HepG2 (cell line): ENCODE measurements at regions not wholly inside any gene's neighbourhood (a gene's known extent, or its start where the extent isn't known, plus 50 kb on each side); places are given as distances from the start of the nearest gene placed in this dataset.

Source experiments
- ATAC-seq: fragments of 200-7000 bp; cut with Tn5 transposase; 3 replicates; pipeline ENCODE4 v1.9.1; 2020; ENCODE audit warnings: mild to moderate bottlenecking, moderate library complexity
- BruUV-seq: library from RNA; stranded (reverse); fragments of 400-500 nt; replicated peaks from 2 replicates; lab custom pipeline; 2021; lab: Mats Ljungman, UMichigan
- CTCF ChIA-PET: fragments of 300-600 bp; formaldehyde crosslinking; extraction: SDS; loops from one replicate; lab custom pipeline; 2021; ENCODE audit warnings: low total read pairs, inconsistent platforms, low intra/inter-chr PET ratio; lab: Yijun Ruan, JAX
- POLR2A ChIA-PET: fragments of 350-600 bp; sonication (Branson Sonifier 250); formaldehyde crosslinking; loops from one replicate; lab custom pipeline; 2020; ENCODE audit warnings: antibody characterized with exemption, inconsistent platforms; lab: Yijun Ruan, JAX
- DNase-seq: peaks from one replicate; pipeline ENCODE4 v3.0.0-alpha.2; 2015; ENCODE audit warnings: low spot score
- FAIRE-seq: peaks from 3 replicates; lab custom pipeline; 2011; peaks lifted over from hg19 to GRCh38; lab: Jason Lieb, UNC
- H2AFZ ChIP-seq: one replicate; pipeline ENCODE4 v1.6.1; 2011; ENCODE audit warnings: low read length, inconsistent platforms
- H3K27ac ChIP-seq: fragments of 300-600 bp; 3 replicates; pipeline ENCODE4 v1.8.0; 2011; ENCODE audit warnings: mixed run types, mild to moderate bottlenecking, mixed read lengths, low read length, inconsistent platforms; ENCODE audit not compliant: insufficient read depth; ENCODE audit errors: extremely low read length
- H3K27me3 ChIP-seq, 2 experiments: fragments of 200-600 bp in 1 of 2; 2 replicates in 1 of 2; 3 replicates in 1 of 2; pipeline versions ENCODE4 v1.6.0 to v1.8.0; 2011; ENCODE audit warnings: low read length in 2 of 2, mild to moderate bottlenecking in 2 of 2, moderate library complexity in 2 of 2, inconsistent platforms in 1 of 2; ENCODE audit not compliant: insufficient read depth in 2 of 2, control insufficient read depth in 1 of 2
- H3K36me3 ChIP-seq, 2 experiments: fragments of 200-600 bp in 1 of 2; replicated peaks in 1 of 2; 2 replicates in 1 of 2; 3 replicates in 1 of 2; pipeline versions ENCODE4 v1.5.1 to v1.8.0; 2011; ENCODE audit warnings: low read length in 2 of 2, inconsistent platforms in 1 of 2; ENCODE audit not compliant: insufficient read depth in 2 of 2, control insufficient read depth in 1 of 2
- H3K4me1 ChIP-seq: 2 replicates; pipeline ENCODE4 v1.5.1; 2012; ENCODE audit warnings: low read length, inconsistent platforms; ENCODE audit not compliant: insufficient read depth
- H3K4me2 ChIP-seq: 2 replicates; pipeline ENCODE4 v1.6.0; 2011; ENCODE audit warnings: low read depth, low read length, inconsistent platforms
- H3K4me3 ChIP-seq, 3 experiments: fragments of 200-600 bp in 1 of 3; sonication (generic), shearing (Covaris generic) in 1 of 3; replicated peaks in 1 of 3; 2 replicates each; pipeline ENCODE4 v1.5.1; 2011 to 2016; ENCODE audit warnings: low read length in 3 of 3, inconsistent platforms in 2 of 3, low read depth in 2 of 3, mild to moderate bottlenecking in 2 of 3, control low read depth in 1 of 3, mixed read lengths in 1 of 3; ENCODE audit not compliant: insufficient read depth in 1 of 3
- H3K79me2 ChIP-seq: one replicate; pipeline ENCODE4 v1.6.1; 2011; ENCODE audit warnings: low read length, inconsistent platforms; ENCODE audit not compliant: insufficient read depth
- H3K9ac ChIP-seq: 2 replicates; pipeline ENCODE4 v1.6.0; 2011; ENCODE audit warnings: mild to moderate bottlenecking, low read depth, low read length, inconsistent platforms; ENCODE audit not compliant: insufficient read depth
- H3K9me3 ChIP-seq: 2 replicates; pipeline ENCODE4 v1.5.1; 2012; ENCODE audit warnings: mild to moderate bottlenecking, low read length
- H4K20me1 ChIP-seq: 2 replicates; pipeline ENCODE4 v1.6.0; 2011; ENCODE audit warnings: inconsistent platforms, mild to moderate bottlenecking, low read length, moderate library complexity; ENCODE audit not compliant: insufficient read depth
- ATRX ChIP-seq: sonication (generic); formaldehyde crosslinking; IDR thresholded peaks from 2 replicates; pipeline ENCODE4 v1.4.0; 2020; ENCODE audit warnings: missing genetic modification reagents, borderline replicate concordance
- CREB1 ChIP-seq, 2 experiments: fragments of 450-650 bp in 1 of 2; IDR thresholded peaks; 2 replicates each; pipeline ENCODE4 v1.6.1; 2016 to 2017; ENCODE audit warnings: control low read depth in 1 of 2, mild to moderate bottlenecking in 1 of 2, missing compliant biosample characterization in 1 of 2, missing genetic modification characterization in 1 of 2
- DNMT3B ChIP-seq: conservative IDR thresholded peaks from 2 replicates; pipeline ENCODE4 v1.6.1; 2016; ENCODE audit warnings: missing biosample characterization, control low read depth
- ISX ChIP-seq: sonication (generic); formaldehyde crosslinking; conservative IDR thresholded peaks from 2 replicates; pipeline ENCODE4 v1.5.0; 2020; ENCODE audit warnings: missing genetic modification reagents
- WGBS: methylation state at CpG from one replicate; pipeline ENCODE4 v1.1.6; 2017; ENCODE audit warnings: low lambda C conversion rate; 5-methylcytosine and 5-hydroxymethylcytosine counted together
- in situ Hi-C: cut with HindIII; loops from 2 replicates; pipeline ENCODE4 v1.10.0; 2017; ENCODE audit warnings: low pct_unique_long_range_greater_than_20kb; ENCODE audit not compliant: extremely low pct_ligation_motif_present
- intact Hi-C: fragments of 100-400 bp; cut with micrococcal nuclease; formaldehyde crosslinking; loops from one replicate; pipeline ENCODE4 v1.10.0; 2022; ENCODE audit not compliant: unreplicated experiment

DNA sequence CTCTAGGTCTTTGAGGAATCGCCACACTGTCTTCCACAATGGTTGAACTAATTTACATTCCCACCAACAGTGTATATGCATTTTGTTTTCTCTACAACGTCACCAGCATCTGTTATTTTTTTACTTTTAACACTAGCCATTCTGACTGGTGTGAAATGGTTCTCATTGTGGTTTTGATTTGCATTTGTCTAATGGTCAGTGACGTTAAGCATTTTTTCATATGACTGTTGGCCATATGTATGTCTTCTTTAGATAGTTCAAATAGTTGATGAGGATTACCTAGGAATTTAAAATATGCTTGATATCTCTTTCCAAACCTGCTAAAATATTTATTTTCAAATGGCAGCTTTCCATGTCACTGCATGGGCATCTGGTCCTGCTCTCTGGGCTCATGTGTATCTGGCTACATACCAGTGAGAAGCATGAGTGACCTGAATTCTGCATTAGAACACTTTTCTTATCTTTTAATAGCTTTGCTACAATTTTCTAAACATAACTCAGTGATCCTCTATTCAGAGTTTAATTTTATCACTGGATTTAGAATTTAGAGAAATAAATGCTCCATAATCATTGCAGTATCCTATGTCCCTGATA lies 95.8 kb upstream of the ADAMTS16 start:
- Histone ChIP-seq H3K9me3 (no peaks in the 10 kb centered on the region), H3K27me3 (no peaks in the 10 kb centered on the region)
- intact Hi-C loops, result no loop called here

DNA sequence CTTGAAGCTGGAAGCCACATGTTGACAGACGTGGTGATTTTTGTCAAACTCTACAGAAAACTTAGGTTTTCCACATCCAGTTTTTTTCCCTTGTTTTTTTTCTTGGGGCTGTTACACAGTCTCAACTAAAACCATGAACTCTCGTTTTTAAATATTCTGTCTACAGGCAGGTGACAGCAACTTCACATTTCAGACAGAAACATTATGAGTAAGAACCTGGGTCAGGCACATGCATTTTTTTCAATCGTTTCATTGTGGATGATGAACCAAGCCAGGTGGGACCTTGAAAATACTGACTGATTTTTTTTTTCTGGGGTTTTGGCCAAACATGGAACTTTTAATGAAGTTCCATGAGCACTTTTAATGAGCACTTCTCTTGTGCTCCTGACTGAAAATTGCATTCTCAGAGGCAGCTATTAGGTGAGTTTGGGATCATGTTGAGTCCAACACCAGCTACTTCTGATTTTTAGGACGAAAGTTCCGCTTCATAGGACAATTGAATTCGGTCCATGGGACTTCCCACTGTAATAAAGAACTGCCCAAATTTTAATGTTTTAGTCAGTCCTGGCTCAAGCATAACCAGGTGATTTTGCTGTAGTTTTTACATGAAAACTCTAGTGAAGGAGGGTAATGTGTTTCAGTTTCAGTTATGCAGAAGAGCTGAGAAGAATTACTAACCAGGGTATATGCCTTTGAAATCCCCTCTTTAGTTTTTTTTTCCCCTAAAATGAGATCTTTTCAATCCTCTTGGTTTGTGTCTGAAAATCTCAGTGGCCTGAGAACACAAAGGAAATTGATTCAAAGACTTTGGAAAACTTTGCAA lies 93.2 kb upstream of the ADAMTS16 start:
- DNase-seq, result no peak
- no peaks in the 10 kb centered on the region for H3K27me3 ChIP-seq
- H3K4me3 ChIP-seq, result no peak overlapping the region
- WGBS, result 3% methylated on average over 6 of the region's 6 CpGs
- in situ Hi-C loops (no loop called here), intact Hi-C loops (no loop called here)
- FAIRE-seq, result no peak
- no peaks in the 10 kb centered on the region for H3K4me1 ChIP-seq
- no peak for ATAC-seq
- no peaks in the 10 kb centered on the region for H3K36me3 ChIP-seq
- no peak for TF ChIP-seq DNMT3B (CRISPR knock-in tag)
- TF ChIP-seq ISX, result no peak
- no peak overlapping the region for H3K9ac ChIP-seq
- H3K9me3 ChIP-seq, result no peaks in the 10 kb centered on the region
- H4K20me1 ChIP-seq, result no peaks in the 10 kb centered on the region
- H2AFZ ChIP-seq, result no peak overlapping the region
- no TSS peak for BruUV-seq
- no peak overlapping the region for H3K27ac ChIP-seq
- POLR2A ChIA-PET, result no interaction called here
- H3K4me2 ChIP-seq, result no peak overlapping the region
- CTCF ChIA-PET, result no interaction called here
- H3K79me2 ChIP-seq, result no peaks in the 10 kb centered on the region

More for the DNA sequence above, 95.8 kb upstream of the ADAMTS16 start:
- DNase-seq (no peak), FAIRE-seq (no peak), ATAC-seq (no peak)
- no peak overlapping the region for H3K9ac ChIP-seq
- peaks cover 13% of the 10 kb centered on the region for H3K4me1 ChIP-seq
- H2AFZ ChIP-seq, result no peak overlapping the region
- no peak overlapping the region for H3K4me3 ChIP-seq
- H3K27ac ChIP-seq, result no peak overlapping the region
- no peak overlapping the region for H3K4me2 ChIP-seq
- no peaks in the 10 kb centered on the region for H3K36me3 ChIP-seq
- in situ Hi-C loops, result no loop called here
- WGBS, result 0% methylated on average over 3 of the region's 3 CpGs
- TF ChIP-seq CREB1 (IDR thresholded peaks at IDR 0.05) (0 out of 2 replicates have a peak, but pooled peaks have one; percentile 10), CREB1 (CRISPR knock-in tag; IDR thresholded peaks at IDR 0.05) (no peak), ATRX (CRISPR knock-in tag) (no peak)
- POLR2A ChIA-PET, result no interaction called here
- BruUV-seq, result no TSS peak
- no peaks in the 10 kb centered on the region for H3K79me2 ChIP-seq
- no peaks in the 10 kb centered on the region for H4K20me1 ChIP-seq
- CTCF ChIA-PET, result no interaction called here
